ENCODE measurements at regions not wholly inside any gene's neighbourhood (a gene's known extent, or its start where the extent isn't known, plus 50 kb on each side); places are given as distances from the start of the nearest gene placed in this dataset.

DNA sequence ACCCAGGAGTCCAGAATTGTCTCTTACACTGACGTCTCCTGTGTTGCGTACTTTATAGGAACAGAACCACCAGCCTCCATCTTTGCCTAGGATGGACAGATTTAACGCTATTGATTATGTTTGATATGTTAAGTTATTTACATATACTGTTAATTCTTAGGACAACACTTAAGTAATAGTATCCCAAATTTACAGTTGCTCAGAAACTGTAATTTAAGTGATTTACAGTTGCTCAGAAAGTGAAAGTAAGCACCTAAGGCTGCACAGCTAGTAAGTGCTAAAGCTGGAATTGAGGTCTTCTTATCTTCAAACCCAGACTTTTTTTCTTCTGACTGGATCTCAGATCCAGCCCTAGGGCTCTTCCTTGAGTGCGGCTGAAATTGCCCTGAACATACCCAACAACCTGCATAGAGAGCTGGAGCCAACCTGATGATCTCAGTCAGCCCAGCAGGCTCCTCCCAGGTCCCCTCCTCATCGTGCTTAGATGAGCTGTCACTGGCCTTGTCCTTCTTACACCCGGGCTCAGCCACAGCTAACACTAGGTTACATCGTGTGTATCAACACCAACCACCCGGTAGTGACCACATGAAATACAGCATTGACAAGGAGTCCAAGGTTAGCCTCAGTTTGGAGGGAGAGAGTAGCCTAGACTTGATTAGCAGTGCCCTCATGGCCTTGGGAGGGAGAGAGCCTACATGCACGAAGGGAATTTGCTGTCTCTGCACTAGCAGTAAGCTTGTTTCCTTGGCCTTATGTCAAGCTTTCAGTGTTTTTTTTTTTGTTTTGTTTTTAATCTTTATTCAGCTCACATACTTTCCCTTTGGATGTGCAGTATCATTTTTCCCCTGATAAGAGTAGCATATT is 111.1 kb upstream of the ARHGAP5 start:
- no peak for DNase-seq (ENCODE audit: low read depth)

DNA sequence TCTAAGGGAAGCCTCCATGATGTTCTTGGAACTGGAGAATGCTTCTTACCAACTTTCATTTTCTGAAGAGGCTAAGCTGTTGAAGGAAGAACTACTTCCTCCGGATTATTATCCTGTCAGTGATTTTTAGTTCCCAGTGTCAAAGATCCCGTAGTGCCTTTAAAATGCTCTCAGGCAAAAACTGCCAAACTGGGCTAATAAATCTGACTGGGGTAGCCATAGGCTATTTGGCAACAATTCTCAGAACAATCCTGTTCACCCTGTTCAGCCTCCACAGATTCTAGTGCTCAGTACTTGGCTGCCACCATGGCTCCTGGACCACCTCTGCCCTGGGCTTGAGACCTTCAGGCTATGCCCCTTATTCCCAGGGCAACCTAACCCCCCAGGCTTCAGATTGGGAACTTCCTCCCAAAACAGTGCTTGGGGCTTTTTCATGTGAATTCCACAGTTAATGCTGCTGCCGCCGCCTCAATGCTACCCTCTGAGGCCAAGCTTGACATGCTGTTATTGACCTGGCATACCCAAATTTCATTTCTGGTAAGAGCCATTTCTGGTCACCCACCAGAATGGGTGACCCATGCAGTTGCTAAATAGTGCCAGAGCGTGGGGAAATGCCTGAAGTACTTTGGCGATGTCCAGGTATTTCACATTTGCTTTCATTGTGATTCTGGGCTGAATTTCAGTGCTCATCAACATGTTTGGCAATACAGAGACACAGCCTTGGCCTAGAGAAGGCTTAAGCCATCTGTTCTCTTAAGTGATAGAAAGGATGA is 110.0 kb upstream of the ARHGAP5 start:
- DNase-seq (ENCODE audit: low read depth) = no peak

DNA sequence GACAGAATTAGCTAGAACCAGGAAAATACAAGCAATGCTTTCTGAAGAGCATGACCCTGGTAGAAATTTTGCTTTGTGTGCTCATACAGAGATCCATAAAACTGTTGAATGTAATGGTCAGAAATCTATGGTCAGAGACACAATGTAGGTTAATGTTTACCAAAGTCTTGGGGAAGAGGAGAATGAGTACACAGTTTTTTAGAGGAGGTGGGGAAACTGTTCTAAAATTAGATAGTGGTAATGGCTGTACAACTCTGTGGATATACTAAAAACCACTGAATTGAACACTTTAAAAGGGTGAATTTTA is 109.5 kb upstream of the ARHGAP5 start:
- no peak for DNase-seq (ENCODE audit: low read depth)

DNA sequence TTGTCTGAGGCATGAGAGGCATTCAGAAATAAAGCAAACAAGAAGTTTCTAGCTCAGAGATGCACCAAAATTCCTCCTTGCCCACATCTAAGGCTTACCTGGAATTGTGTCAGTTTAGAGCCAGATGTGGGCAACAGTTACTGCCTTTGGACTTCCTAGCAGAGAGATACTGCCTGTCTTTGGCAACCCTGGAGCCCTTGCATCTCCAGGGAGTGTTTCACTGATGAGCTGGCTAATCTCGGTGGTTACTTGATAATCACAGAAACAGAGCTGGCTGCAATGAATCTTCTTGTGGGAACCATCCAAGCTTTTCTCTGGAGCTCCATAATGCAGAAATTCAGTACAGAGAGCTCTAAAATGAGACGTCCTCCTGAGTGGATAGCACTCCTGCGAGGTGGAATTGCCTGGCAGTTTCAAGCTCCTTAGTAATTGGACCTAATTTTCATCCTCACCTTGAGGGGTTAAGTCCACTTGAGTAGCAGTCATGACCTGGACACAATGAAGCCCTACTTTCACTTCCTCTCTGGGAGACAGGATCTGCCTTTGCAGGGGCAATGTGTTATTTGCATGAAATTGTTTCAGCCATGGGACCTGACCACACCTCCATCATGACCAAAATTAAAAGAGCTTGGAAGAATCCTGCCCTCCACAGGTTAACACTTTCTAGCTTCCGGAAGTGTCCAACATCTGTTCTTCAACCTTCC is 108.8 kb upstream of the ARHGAP5 start:
- no peak for DNase-seq (ENCODE audit: low read depth)

GRCh38 chr14:31968956-31969698 is 108.0 kb upstream of the ARHGAP5 start:
- DNase-seq (ENCODE audit: low read depth) = no peak

DNA sequence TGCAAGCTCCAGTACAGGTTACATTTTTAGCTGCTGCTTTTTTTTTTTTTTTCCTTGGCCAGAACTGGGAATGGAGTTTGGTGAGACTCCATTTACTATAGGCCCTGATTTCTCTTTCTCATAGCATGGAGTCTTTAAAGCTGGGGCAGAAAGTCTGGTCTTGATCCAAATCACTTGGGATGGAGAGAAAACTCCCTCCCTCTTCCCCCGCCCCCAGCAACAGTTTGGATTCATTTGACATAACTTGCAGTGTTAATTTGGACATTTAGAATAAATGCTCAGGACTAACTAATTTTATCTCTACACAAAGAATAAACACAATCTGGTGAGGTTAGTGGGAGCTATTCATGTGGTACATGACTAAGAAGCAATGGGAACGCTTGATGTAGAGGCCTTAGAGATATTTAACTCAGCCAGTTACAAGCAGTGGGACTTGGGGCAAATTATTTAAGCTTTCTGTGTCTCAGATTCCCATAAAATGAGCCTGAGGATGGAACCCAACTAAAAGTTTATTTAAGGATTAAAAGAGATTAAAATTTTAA is 107.3 kb upstream of the ARHGAP5 start:
- no peak for DNase-seq (ENCODE audit: low read depth)

DNA sequence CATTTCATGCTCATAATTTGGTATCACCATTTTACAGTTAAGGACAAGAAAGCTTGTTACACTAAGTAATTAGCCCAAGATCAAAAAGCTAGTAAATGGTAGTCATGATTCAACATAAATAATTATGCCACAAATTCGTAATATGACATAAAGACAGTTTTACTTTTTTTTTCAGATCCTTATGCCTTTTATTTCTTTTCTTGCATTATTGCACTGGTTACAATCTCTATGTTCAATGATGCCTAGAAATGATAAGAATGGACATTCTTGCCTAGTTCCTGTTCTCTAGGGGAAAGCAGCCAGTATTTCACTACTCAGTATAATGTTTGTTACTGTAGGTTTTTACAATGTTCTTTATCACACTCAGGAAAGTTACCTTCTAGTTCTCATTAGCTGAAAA is 106.4 kb upstream of the ARHGAP5 start:
- no peak for DNase-seq (ENCODE audit: low read depth)

DNA sequence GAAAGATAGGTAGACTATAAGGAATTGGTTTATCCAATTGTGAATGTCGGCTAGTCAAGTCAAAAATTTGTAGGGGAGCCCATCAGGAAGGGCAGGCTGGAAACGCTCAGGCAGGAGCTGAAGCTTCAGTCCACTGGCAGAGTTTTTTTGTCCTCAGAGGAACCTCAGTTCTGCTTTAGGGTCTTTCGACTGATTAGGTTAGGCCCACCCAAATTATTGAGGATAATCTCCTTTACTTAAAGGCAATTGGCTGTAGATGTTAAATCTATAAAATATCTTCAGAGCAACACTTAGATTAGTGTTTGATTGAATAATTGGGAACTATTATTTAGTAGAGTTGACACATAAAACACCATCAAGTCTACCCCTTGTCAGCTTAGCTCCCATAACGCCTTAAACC is 105.5 kb upstream of the ARHGAP5 start:
- no peak for DNase-seq (ENCODE audit: low read depth)

DNA sequence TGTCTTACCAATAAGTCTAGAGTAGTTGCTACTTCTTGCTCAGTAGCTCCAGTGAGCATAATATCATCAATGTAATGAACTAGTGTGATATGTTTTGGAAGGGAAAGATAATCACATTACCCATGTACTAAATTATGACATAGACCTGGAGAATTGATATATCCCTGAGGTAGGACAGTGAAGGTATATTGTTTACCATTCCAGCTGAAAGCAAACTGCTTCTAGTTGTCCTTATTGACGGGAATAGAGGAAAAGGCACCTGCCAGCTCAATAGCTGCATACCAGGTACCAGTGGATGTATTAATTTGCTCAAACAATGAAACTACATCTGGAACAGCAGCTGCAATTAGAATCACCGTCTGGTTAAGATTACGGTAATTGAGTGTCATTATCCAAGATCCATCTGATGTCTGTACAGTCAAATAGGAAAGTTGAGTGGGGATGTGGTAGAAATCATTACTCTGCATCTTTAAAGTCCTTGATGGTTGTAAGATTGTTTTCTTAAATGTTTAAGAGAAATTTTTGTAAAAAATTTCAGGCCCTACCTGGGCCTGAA is 100.0 kb upstream of the ARHGAP5 start:
- no peak for DNase-seq (ENCODE audit: low read depth)

DNA sequence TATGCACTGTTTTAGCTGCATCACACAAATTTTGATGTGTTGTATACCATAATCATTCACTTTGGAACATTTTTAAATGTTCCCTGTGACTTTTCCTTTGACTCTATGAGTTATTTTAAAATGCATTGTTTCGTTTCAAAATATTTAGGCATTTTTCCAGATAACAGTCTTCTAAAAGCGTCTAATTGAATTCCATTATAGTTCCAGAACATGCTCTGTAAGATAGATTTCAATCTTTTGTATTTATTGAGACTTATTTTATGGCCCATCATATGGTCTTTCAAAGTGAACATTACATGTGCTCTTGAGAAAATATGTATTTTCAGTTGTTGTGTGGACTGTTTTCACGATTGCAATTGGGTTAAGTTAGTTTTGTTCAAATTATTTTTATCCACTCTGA is 98.7 kb upstream of the ARHGAP5 start:
- no peak for DNase-seq (ENCODE audit: low read depth)

DNA sequence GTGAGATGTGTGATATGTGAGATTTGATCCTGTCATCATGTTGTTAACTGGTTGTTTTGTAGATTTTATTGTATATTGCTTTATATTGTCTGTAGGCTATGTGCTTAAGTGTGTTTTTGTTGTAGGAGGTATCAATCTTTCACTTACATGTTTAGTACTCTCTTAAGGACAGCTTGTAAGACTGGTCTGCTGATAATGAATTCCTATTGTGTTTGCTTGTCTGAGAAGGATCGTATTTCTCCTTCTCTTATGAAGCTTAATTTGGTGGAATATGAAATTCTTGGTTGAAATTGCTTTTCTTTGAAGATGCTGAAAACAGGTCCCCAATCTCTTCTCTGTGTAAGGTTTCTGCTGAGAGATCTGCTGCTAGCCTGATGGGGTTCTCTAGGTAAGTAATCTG is 94.5 kb upstream of the ARHGAP5 start:
- no peak for DNase-seq (ENCODE audit: low read depth)

- DNase-seq (ENCODE audit: low read depth) = no peak
These were observed 90.7 kb upstream of the ARHGAP5 start for GRCh38 chr14:31986405-31986804.

GRCh38 chr14:31987721-31988120 is 89.4 kb upstream of the ARHGAP5 start:
- DNase-seq (ENCODE audit: low read depth) = no peak

DNA sequence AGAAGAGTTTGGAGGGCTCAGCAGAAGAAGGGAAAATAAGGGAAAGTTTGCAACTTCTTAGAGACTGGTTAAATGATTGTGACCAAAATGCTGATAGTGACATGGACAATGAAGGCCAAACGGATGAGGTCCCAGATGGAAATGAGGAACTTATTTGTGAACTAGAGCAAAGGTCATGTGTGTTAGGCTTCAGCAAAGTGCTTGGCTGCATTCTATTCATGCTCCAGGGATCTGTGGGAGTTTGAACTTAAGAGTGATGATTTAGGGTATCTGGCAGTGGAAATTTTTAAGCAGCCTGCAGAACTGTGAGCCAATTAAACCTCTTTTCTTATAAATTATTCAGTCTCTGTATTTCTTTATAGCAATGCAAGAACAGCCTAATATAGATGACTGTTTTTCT is 88.9 kb upstream of the ARHGAP5 start:
- DNase-seq (ENCODE audit: low read depth) = no peak

- no peak for DNase-seq (ENCODE audit: low read depth)
These were observed 86.8 kb upstream of the ARHGAP5 start for GRCh38 chr14:31990183-31990857.

DNA sequence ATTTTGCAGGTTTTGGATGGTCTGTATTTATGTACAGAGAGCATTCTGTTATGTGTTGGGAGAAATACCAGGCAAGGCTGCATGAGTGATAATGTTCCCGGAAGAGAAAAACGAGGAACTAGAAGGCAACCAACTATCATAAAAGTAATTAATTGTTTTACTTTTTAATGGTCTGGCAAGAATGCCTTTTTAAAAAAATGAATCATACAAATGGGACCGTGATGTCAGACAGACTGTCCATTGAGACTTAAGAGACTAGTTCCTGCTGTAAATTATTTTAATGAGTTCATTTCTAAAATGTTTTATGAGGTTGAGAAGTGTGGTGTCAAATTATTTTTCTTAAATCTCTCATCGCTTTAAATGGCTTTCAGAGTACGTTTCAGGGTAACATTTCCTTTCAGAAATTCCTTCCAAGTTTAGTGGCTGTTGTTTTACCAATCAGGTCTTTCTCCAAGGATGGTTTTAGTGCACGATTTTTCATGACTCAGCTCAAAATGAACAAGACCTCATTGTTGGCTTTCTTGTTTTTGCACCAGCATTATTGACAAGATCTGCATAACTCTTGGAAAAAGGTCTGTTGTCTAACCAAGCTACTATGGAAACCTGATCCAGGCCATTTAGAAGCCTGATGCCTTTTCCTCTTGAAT is 86.1 kb upstream of the ARHGAP5 start:
- no peak for DNase-seq (ENCODE audit: low read depth)

GRCh38 chr14:31992011-31992447 is 85.1 kb upstream of the ARHGAP5 start:
- DNase-seq (ENCODE audit: low read depth) = no peak

- no peak for DNase-seq (ENCODE audit: low read depth)
These were observed 83.6 kb upstream of the ARHGAP5 start for GRCh38 chr14:31993521-31993951.

DNA sequence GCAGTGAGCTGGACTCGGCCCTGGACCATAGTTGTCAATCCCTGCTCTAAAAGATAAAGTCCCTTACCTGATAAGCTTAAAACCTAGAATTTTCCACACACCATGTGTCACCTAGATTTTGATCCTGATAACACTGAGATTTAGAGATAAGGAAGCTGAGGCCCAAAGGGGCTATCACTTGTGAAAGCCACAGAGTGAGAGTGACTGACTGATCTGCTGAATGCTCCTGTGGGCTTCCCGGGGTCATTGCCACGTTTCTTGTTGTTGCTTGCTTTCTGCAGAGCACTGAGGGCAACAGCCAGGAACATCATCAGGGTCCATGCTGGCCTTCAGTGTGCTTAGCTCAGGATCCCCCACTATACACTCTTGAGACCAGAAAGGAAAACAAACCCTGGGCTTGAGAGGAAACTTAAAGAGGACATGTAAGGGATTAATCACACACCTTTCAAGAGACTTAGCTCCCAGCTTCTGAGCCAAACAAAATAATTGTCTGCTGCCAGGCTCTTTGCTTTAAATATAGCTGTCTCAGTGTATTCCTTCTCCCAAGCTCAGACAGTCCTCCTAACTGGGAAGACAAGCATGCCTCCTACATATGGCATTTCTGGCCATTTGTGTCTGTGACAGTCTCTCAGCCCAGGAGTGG is 82.6 kb upstream of the ARHGAP5 start:
- DNase-seq (ENCODE audit: low read depth) = no peak

DNA sequence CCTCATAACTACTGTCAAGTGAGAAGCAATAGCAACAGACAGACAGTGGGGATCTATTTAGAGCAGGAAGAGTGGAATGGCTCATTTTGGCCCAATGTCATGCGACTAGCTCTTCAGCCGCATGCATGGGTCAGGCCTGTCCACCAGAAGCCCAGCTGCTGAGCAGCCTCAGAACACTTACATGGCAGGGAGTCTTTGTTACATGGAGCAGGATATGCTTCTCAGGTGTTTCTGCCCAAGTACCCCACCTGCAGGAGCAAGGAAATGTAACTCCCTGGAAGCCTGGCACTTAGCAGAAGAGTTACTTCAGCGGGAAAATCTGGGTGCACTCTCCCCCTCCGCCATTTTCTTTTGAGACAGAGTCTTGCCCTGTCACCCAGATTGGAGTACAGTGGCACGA is 73.5 kb upstream of the ARHGAP5 start:
- no peak for DNase-seq (ENCODE audit: low read depth)
